Nephron (organoid): ENCODE measurements at regions not wholly inside any gene's neighbourhood (a gene's known extent, or its start where the extent isn't known, plus 50 kb on each side); places are given as distances from the start of the nearest gene placed in this dataset.

ENCODE experiments used
- H3K27ac Mint-ChIP-seq, 3 experiments: 2 replicates each; pipeline ENCODE4 v1.8.0; 2020; ENCODE audit warnings: mixed read lengths in 3 of 3, mild to moderate bottlenecking in 2 of 3, moderate library complexity in 1 of 3
- H3K27me3 Mint-ChIP-seq: 2 replicates; pipeline ENCODE4 v1.8.0; 2021; ENCODE audit warnings: low read depth, mild to moderate bottlenecking, moderate library complexity, mixed read lengths
- H3K36me3 Mint-ChIP-seq: 2 replicates; pipeline ENCODE4 v1.8.0; 2020; ENCODE audit warnings: low read depth, mixed read lengths
- H3K4me1 Mint-ChIP-seq: 2 replicates; pipeline ENCODE4 v1.8.0; 2020; ENCODE audit warnings: mixed read lengths
- H3K4me3 Mint-ChIP-seq, 3 experiments: 2 replicates each; pipeline ENCODE4 v1.8.0; 2020; ENCODE audit warnings: mild to moderate bottlenecking in 3 of 3, mixed read lengths in 3 of 3, moderate library complexity in 2 of 3
- H3K9me3 Mint-ChIP-seq: 2 replicates; pipeline ENCODE4 v1.8.0; 2020; ENCODE audit warnings: mixed read lengths
- TF ChIP-seq, protein P1 (sequence below), 3 experiments: fragments of 200-600 bp; sonication (generic); IDR thresholded peaks; one replicate each; pipeline ENCODE4 v1.5.0; 2021; ENCODE audit warnings: antibody characterized with exemption in 3 of 3; ENCODE audit not compliant: unreplicated experiment in 3 of 3

- no peak overlapping the region for H3K4me3 Mint-ChIP-seq
- peaks cover 22% of the 10 kb centered on the region for H3K27me3 Mint-ChIP-seq
- H3K4me1 Mint-ChIP-seq, result peaks cover 11% of the 10 kb centered on the region
- TF ChIP-seq, protein P1, sequence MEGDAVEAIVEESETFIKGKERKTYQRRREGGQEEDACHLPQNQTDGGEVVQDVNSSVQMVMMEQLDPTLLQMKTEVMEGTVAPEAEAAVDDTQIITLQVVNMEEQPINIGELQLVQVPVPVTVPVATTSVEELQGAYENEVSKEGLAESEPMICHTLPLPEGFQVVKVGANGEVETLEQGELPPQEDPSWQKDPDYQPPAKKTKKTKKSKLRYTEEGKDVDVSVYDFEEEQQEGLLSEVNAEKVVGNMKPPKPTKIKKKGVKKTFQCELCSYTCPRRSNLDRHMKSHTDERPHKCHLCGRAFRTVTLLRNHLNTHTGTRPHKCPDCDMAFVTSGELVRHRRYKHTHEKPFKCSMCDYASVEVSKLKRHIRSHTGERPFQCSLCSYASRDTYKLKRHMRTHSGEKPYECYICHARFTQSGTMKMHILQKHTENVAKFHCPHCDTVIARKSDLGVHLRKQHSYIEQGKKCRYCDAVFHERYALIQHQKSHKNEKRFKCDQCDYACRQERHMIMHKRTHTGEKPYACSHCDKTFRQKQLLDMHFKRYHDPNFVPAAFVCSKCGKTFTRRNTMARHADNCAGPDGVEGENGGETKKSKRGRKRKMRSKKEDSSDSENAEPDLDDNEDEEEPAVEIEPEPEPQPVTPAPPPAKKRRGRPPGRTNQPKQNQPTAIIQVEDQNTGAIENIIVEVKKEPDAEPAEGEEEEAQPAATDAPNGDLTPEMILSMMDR (IDR thresholded peaks at IDR 0.05; ENCODE audit: unreplicated experiment in 3 of 3), result no peak
- H3K36me3 Mint-ChIP-seq, result no peaks in the 10 kb centered on the region
- no peak overlapping the region for H3K27ac Mint-ChIP-seq
- no peaks in the 10 kb centered on the region for H3K9me3 Mint-ChIP-seq
Observed at GRCh38 chr10:78721231-78721630, 347.5 kb upstream of the ZMIZ1 start.

DNA sequence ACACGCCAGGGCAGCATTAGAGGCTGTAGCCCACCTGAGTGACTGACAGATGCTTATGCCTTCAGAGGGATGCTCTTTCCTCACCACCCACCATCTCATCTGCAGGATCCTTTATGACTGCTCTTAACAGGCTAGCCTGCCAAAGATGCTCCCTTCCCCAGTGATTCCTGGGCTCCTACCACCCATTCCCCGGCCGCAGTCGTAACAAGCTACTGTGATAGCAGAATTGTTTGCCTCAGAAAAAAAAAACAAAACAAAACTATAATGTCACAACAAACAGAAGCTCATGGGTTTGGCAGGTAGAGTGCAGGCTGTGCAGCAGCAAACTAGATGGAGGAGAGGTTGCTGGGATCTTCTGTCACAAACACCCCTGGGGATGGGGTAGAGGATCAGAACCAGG, 343.9 kb upstream of the ZMIZ1 start:
- H3K36me3 Mint-ChIP-seq, result no peaks in the 10 kb centered on the region
- no peak overlapping the region for H3K27ac Mint-ChIP-seq
- peaks cover 25% of the 10 kb centered on the region for H3K27me3 Mint-ChIP-seq
- TF ChIP-seq, protein P1 (IDR thresholded peaks at IDR 0.05; ENCODE audit: unreplicated experiment in 3 of 3), result no peak
- peaks cover 23% of the 10 kb centered on the region for H3K4me1 Mint-ChIP-seq
- no peaks in the 10 kb centered on the region for H3K9me3 Mint-ChIP-seq
- H3K4me3 Mint-ChIP-seq, result no peak overlapping the region

GRCh38 chr10:78726171-78726570, 342.6 kb upstream of the ZMIZ1 start:
- Mint-ChIP-seq H3K9me3 (no peaks in the 10 kb centered on the region), H3K27ac (no peak overlapping the region)
- TF ChIP-seq, protein P1 (IDR thresholded peaks at IDR 0.05; ENCODE audit: unreplicated experiment in 3 of 3), result no peak

GRCh38 chr10:78727251-78727650, 341.5 kb upstream of the ZMIZ1 start:
- Mint-ChIP-seq H3K27me3 (peaks cover 16% of the 10 kb centered on the region), H3K4me3 (no peak overlapping the region), H3K4me1 (peaks cover 23% of the 10 kb centered on the region), H3K36me3 (no peaks in the 10 kb centered on the region), H3K27ac (peak overlapping the region; percentile 1 to 44 (median 21)), H3K9me3 (no peaks in the 10 kb centered on the region)
- TF ChIP-seq, protein P1 (IDR thresholded peaks at IDR 0.05; ENCODE audit: unreplicated experiment in 3 of 3), result no peak

More at GRCh38 chr10:78726171-78726570, 342.6 kb upstream of the ZMIZ1 start:
- Mint-ChIP-seq H3K4me1 (peaks cover 23% of the 10 kb centered on the region), H3K27me3 (peaks cover 16% of the 10 kb centered on the region), H3K36me3 (no peaks in the 10 kb centered on the region), H3K4me3 (no peak overlapping the region)

GRCh38 chr10:78727728-78728127, 341.0 kb upstream of the ZMIZ1 start:
- Mint-ChIP-seq H3K9me3 (no peaks in the 10 kb centered on the region), H3K4me3 (no peak overlapping the region)

DNA sequence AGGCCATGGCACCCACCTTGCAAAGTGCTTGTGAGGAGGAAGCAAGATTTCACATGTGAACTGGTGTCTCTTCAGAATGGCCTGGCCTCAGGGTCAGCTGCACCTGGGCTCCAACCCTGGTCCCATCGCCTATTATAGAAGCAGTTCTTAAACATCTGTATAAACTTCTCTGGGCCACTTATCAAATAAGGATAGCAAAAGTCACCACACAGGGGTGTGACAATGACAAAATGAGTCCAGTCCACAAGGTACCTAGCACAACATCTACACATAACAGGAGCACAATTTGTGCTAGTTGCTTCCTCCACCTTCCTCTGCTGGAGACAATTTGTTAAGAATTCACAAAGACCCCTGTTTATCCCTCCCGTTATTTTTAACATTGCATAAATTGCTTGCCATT, 340.6 kb upstream of the ZMIZ1 start:
- TF ChIP-seq, protein P1 (IDR thresholded peaks at IDR 0.05; ENCODE audit: unreplicated experiment in 3 of 3), result no peak
- Mint-ChIP-seq H3K4me3 (no peak overlapping the region), H3K27ac (peak overlapping the region; percentile 1 to 21 (median 7)), H3K4me1 (peaks cover 23% of the 10 kb centered on the region), H3K27me3 (peaks cover 16% of the 10 kb centered on the region), H3K9me3 (no peaks in the 10 kb centered on the region), H3K36me3 (no peaks in the 10 kb centered on the region)

More at GRCh38 chr10:78727728-78728127, 341.0 kb upstream of the ZMIZ1 start:
- TF ChIP-seq, protein P1 (IDR thresholded peaks at IDR 0.05; ENCODE audit: unreplicated experiment in 3 of 3), result no peak
- H3K27ac Mint-ChIP-seq, result peak overlapping the region; percentile 1 to 21 (median 3)
- H3K36me3 Mint-ChIP-seq, result no peaks in the 10 kb centered on the region
- H3K4me1 Mint-ChIP-seq, result peaks cover 23% of the 10 kb centered on the region
- peaks cover 16% of the 10 kb centered on the region for H3K27me3 Mint-ChIP-seq
